ENCODE measurements at regions not wholly inside any gene's neighbourhood (a gene's known extent, or its start where the extent isn't known, plus 50 kb on each side); places are given as distances from the start of the nearest gene placed in this dataset.

- H3K4me1 Mint-ChIP-seq = peaks cover 6% of the 10 kb centered on the region
- no peak for DNase-seq
Measured at GRCh38 chr6:139436200-139436956, 61.9 kb upstream of the CITED2 start.

GRCh38 chr6:139433631-139434419, 59.4 kb upstream of the CITED2 start:
- Mint-ChIP-seq H3K4me1 (no peaks in the 10 kb centered on the region), H3K27me3 (peaks cover 18% of the 10 kb centered on the region), H3K36me3 (no peaks in the 10 kb centered on the region), H3K4me3 (no peak overlapping the region), H3K27ac (no peak overlapping the region), H3K9me3 (no peaks in the 10 kb centered on the region)
- no peak for DNase-seq
- CTCF ChIA-PET = no interaction called here

More at GRCh38 chr6:139436200-139436956, 61.9 kb upstream of the CITED2 start:
- CTCF ChIA-PET = no interaction called here
- Mint-ChIP-seq H3K4me3 (no peak overlapping the region), H3K27me3 (peaks cover 18% of the 10 kb centered on the region), H3K36me3 (no peaks in the 10 kb centered on the region), H3K27ac (no peak overlapping the region), H3K9me3 (no peaks in the 10 kb centered on the region)

DNA sequence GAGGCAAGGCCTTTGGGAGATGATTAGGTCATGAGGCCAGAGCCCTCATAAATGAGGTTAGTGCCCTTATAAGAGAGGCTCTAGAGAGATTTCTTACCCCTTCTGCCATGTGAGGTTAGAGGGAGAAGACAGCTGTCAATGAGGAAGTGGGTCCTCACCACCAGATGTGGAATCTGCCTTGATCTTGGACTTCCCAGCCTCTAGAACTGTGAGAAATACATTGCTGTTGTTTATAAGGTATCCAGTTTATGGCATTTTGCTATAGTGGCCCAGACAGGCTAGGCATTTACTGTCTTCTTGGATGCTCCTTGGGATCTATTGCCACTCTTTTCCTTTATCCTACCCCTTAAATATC, 57.1 kb upstream of the CITED2 start:
- no peak overlapping the region for H3K4me3 Mint-ChIP-seq
- CTCF ChIA-PET = no interaction called here
- no peaks in the 10 kb centered on the region for H3K4me1 Mint-ChIP-seq
- H3K9me3 Mint-ChIP-seq = no peaks in the 10 kb centered on the region
- H3K36me3 Mint-ChIP-seq = no peaks in the 10 kb centered on the region
- no peak overlapping the region for H3K27ac Mint-ChIP-seq
- peaks cover 14% of the 10 kb centered on the region for H3K27me3 Mint-ChIP-seq
- DNase-seq = no peak

GRCh38 chr6:139430899-139431601, 56.6 kb upstream of the CITED2 start:
- Mint-ChIP-seq H3K36me3 (no peaks in the 10 kb centered on the region), H3K4me1 (no peaks in the 10 kb centered on the region), H3K4me3 (no peak overlapping the region), H3K27me3 (peaks cover 11% of the 10 kb centered on the region), H3K27ac (no peak overlapping the region), H3K9me3 (no peaks in the 10 kb centered on the region)
- CTCF ChIA-PET = interaction anchor here (0.8 kb wide), 1 partner anchor 48 kb away, joined by 3 read pairs; no protein-coding TSS in a partner anchor
- no peak for DNase-seq

DNA sequence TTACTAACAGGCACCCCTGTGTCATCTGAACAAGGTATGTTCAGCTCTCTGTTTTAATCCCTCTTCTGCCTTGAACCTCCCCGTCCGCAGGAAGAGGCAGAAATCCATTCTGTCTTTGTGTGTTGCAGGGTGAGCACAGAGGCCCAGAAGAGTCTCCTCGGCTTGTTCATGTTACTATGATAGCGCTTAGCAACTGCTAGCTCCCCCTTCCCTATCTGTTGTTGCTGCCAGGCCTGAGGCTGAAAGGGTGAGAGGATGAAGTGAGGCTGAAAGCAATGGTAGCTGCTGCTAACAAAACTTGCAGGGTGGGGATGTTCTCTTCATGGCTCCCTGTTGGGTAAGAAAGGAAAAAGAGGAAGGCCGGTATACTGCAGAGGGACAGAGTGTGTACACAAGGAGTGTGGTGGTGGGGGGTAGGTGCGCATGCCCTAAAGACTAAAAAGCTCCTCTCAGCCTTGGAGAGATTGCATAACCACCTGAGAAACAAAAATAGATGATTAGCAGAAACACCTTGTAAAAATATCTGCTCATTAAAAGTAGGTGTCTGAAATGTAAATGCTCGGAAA, 55.2 kb upstream of the CITED2 start:
- no peaks in the 10 kb centered on the region for H3K9me3 Mint-ChIP-seq
- H3K27me3 Mint-ChIP-seq = peaks cover 11% of the 10 kb centered on the region
- H3K36me3 Mint-ChIP-seq = no peaks in the 10 kb centered on the region
- no peak overlapping the region for H3K27ac Mint-ChIP-seq
- H3K4me1 Mint-ChIP-seq = no peaks in the 10 kb centered on the region
- no peak overlapping the region for H3K4me3 Mint-ChIP-seq
- no peak for DNase-seq
- CTCF ChIA-PET = no interaction called here

- H3K27me3 Mint-ChIP-seq = peaks cover 20% of the 10 kb centered on the region
- CTCF ChIA-PET = no interaction called here
- no peak for DNase-seq
- H3K4me3 Mint-ChIP-seq = no peak overlapping the region
- H3K9me3 Mint-ChIP-seq = no peaks in the 10 kb centered on the region
- no peaks in the 10 kb centered on the region for H3K36me3 Mint-ChIP-seq
- H3K27ac Mint-ChIP-seq = no peak overlapping the region
- H3K4me1 Mint-ChIP-seq = no peaks in the 10 kb centered on the region
Measured at GRCh38 chr6:139427199-139427598, 52.8 kb upstream of the CITED2 start.

- Mint-ChIP-seq H3K36me3 (no peaks in the 10 kb centered on the region), H3K27ac (no peak overlapping the region), H3K4me1 (no peaks in the 10 kb centered on the region), H3K9me3 (no peaks in the 10 kb centered on the region), H3K4me3 (no peak overlapping the region), H3K27me3 (peaks cover 20% of the 10 kb centered on the region)
- CTCF ChIA-PET = no interaction called here
- no peak for DNase-seq
Measured at GRCh38 chr6:139426795-139427194, 52.3 kb upstream of the CITED2 start.

GRCh38 chr6:139425780-139426179, 51.3 kb upstream of the CITED2 start:
- CTCF ChIA-PET = no interaction called here
- Mint-ChIP-seq H3K27me3 (peaks cover 24% of the 10 kb centered on the region), H3K27ac (no peak overlapping the region), H3K4me3 (no peak overlapping the region), H3K4me1 (no peaks in the 10 kb centered on the region), H3K36me3 (no peaks in the 10 kb centered on the region), H3K9me3 (no peaks in the 10 kb centered on the region)
- no peak for DNase-seq

DNA sequence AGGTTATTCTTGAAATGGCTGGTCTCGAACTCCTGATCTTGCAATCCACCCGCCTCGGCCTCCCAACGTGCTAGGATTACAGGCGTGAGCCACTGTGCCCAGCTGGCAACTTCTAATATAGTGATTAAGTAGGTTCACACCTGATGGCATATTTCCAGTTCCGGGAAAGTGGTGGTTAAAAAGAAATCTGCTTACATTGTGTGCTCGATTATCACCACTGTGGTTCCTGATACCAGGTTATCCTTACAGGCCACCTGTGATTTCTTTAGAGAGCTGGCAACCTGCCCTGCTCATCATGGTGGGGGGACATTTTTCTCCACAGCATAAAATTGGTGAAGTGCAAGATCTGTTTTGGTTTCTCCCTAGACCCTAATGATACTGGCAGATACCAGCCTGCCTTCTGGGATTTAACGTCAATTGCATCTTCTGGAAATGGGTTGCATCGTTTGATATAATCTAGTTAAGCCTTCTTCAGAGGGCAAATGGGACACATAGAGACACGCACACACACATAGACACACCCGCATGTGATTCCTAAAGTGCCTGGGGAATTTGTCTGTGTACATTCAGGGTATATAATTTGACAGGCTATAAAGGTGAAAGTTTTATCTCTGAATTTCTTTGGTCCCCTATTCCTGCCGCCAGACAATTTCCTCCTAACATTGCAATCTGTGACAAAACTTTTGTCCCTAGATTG, 49.7 kb upstream of the CITED2 start:
- H3K4me3 Mint-ChIP-seq = no peak overlapping the region
- peaks cover 19% of the 10 kb centered on the region for H3K27me3 Mint-ChIP-seq
- CTCF ChIA-PET = no interaction called here
- no peak overlapping the region for H3K27ac Mint-ChIP-seq
- DNase-seq = no peak
- H3K4me1 Mint-ChIP-seq = no peaks in the 10 kb centered on the region
- no peaks in the 10 kb centered on the region for H3K36me3 Mint-ChIP-seq
- H3K9me3 Mint-ChIP-seq = no peaks in the 10 kb centered on the region
